K562 (cell line): ENCODE measurements at regions not wholly inside any gene's neighbourhood (a gene's known extent, or its start where the extent isn't known, plus 50 kb on each side); places are given as distances from the start of the nearest gene placed in this dataset.

Source experiments
- CHD2 ChIP-seq: IDR thresholded peaks from 2 replicates; pipeline ENCODE4 v1.6.1; 2011; ENCODE audit warnings: low read depth, low read length
- DDX20 ChIP-seq: fragments of 450-650 bp; IDR thresholded peaks from 2 replicates; pipeline ENCODE4 v1.6.1; 2016; ENCODE audit warnings: missing genetic modification characterization, low read depth, mild to moderate bottlenecking, missing compliant biosample characterization, moderate library complexity
- EHMT2 ChIP-seq: fragments of 450-650 bp; IDR thresholded peaks from 2 replicates; pipeline ENCODE4 v1.6.1; 2018; ENCODE audit warnings: antibody characterized with exemption
- EZH2 ChIP-seq: IDR thresholded peaks from 2 replicates; pipeline ENCODE4 v1.6.1; 2012; ENCODE audit warnings: low read depth, mild to moderate bottlenecking, inconsistent platforms, low read length, borderline replicate concordance
- FOXO4 ChIP-seq: fragments of 450-650 bp; formaldehyde crosslinking; IDR thresholded peaks from 2 replicates; pipeline ENCODE4 v1.4.0; 2020; ENCODE audit warnings: mild to moderate bottlenecking, moderate library complexity
- JUNB ChIP-seq: fragments of 450-650 bp; formaldehyde crosslinking; conservative IDR thresholded peaks from 2 replicates; pipeline ENCODE4 v1.4.0; 2020; ENCODE audit warnings: mild to moderate bottlenecking
- POLR2AphosphoS5 ChIP-seq: IDR thresholded peaks from 2 replicates; pipeline ENCODE4 v1.6.1; 2011; ENCODE audit warnings: mild to moderate bottlenecking, low read depth, low read length, moderate library complexity; ENCODE audit not compliant: control insufficient read depth, insufficient read depth
- SP1 ChIP-seq: sonication (generic); formaldehyde crosslinking; IDR thresholded peaks from 2 replicates; pipeline ENCODE4 v1.8.1; 2022; ENCODE audit warnings: mild to moderate bottlenecking, missing genetic modification reagents
- ZBTB26 ChIP-seq: fragments of 450-650 bp; formaldehyde crosslinking; IDR thresholded peaks from 2 replicates; pipeline ENCODE4 v1.4.0; 2022; ENCODE audit warnings: missing genetic modification characterization

- TF ChIP-seq CHD2: no peak
- no peak for TF ChIP-seq POLR2AphosphoS5
- TF ChIP-seq EHMT2: no peak
- no peak for TF ChIP-seq SP1
- no peak for TF ChIP-seq JUNB (CRISPR knock-in tag)
- TF ChIP-seq DDX20 (tag): no peak
- TF ChIP-seq EZH2: no peak
- no peak for TF ChIP-seq FOXO4 (CRISPR knock-in tag)
- no peak for TF ChIP-seq ZBTB26 (CRISPR knock-in tag)
Observed at GRCh38 chr5:39829441-39829840, 404.7 kb upstream of the DAB2 start.
